Astrocyte (in vitro differentiated cells and primary cell): ENCODE measurements at regions not wholly inside any gene's neighbourhood (a gene's known extent, or its start where the extent isn't known, plus 50 kb on each side); places are given as distances from the start of the nearest gene placed in this dataset.

ENCODE experiments used
- DNase-seq: peaks from one replicate; pipeline ENCODE4 v3.0.0-alpha.2; 2010; ENCODE audit warnings: low read depth
- FAIRE-seq: peaks from 2 replicates; lab custom pipeline; 2011; peaks lifted over from hg19 to GRCh38; lab: Jason Lieb, UNC
- H2AFZ ChIP-seq: 2 replicates; pipeline ENCODE4 v1.6.0; 2012; ENCODE audit warnings: low read depth, low read length, inconsistent platforms
- H3K27ac ChIP-seq: 2 replicates; pipeline ENCODE4 v1.5.1; 2011; ENCODE audit warnings: low read depth, low read length, inconsistent platforms
- H3K27me3 ChIP-seq: 2 replicates; pipeline ENCODE4 v1.6.0; 2011; ENCODE audit warnings: low read length, inconsistent platforms; ENCODE audit not compliant: insufficient read depth
- H3K36me3 ChIP-seq: 2 replicates; pipeline ENCODE4 v1.5.1; 2011; ENCODE audit warnings: low read length, inconsistent platforms; ENCODE audit not compliant: insufficient read depth
- H3K4me1 ChIP-seq: 2 replicates; pipeline ENCODE4 v1.5.1; 2011; ENCODE audit warnings: low read length, inconsistent platforms; ENCODE audit not compliant: insufficient read depth
- H3K4me2 ChIP-seq: 2 replicates; pipeline ENCODE4 v1.6.0; 2012; ENCODE audit warnings: low read length, inconsistent platforms
- H3K4me3 ChIP-seq: 2 replicates; pipeline ENCODE4 v1.5.1; 2011; ENCODE audit warnings: low read depth, mild to moderate bottlenecking, low read length, inconsistent platforms; ENCODE audit not compliant: insufficient read depth
- H3K79me2 ChIP-seq: 2 replicates; pipeline ENCODE4 v1.6.0; 2012; ENCODE audit warnings: mild to moderate bottlenecking, low read length, inconsistent platforms; ENCODE audit not compliant: insufficient read depth
- H3K9ac ChIP-seq: 2 replicates; pipeline ENCODE4 v1.6.0; 2012; ENCODE audit warnings: mild to moderate bottlenecking, low read length, inconsistent platforms
- H3K9me3 ChIP-seq: 2 replicates; pipeline ENCODE4 v1.5.1; 2012; ENCODE audit warnings: low read depth, mild to moderate bottlenecking, low read length, inconsistent platforms; ENCODE audit not compliant: insufficient read depth
- H4K20me1 ChIP-seq: 2 replicates; pipeline ENCODE4 v1.6.0; 2012; ENCODE audit warnings: low read length, inconsistent platforms; ENCODE audit not compliant: insufficient read depth
- H3K27ac Mint-ChIP-seq: one replicate; pipeline ENCODE4 v1.8.0; 2021; ENCODE audit warnings: mild to moderate bottlenecking, mixed read lengths; ENCODE audit not compliant: unreplicated experiment
- H3K27me3 Mint-ChIP-seq: one replicate; pipeline ENCODE4 v1.8.0; 2021; ENCODE audit warnings: low read depth, mixed read lengths; ENCODE audit not compliant: unreplicated experiment
- H3K36me3 Mint-ChIP-seq: one replicate; pipeline ENCODE4 v1.8.0; 2021; ENCODE audit warnings: low read depth, mixed read lengths; ENCODE audit not compliant: unreplicated experiment
- H3K4me1 Mint-ChIP-seq: one replicate; pipeline ENCODE4 v1.8.0; 2021; ENCODE audit warnings: low read depth, mixed read lengths; ENCODE audit not compliant: unreplicated experiment
- H3K4me3 Mint-ChIP-seq: one replicate; pipeline ENCODE4 v1.8.0; 2021; ENCODE audit warnings: mild to moderate bottlenecking, moderate library complexity, mixed read lengths; ENCODE audit not compliant: unreplicated experiment
- H3K9me3 Mint-ChIP-seq: one replicate; pipeline ENCODE4 v1.8.0; 2021; ENCODE audit warnings: mild to moderate bottlenecking, mixed read lengths; ENCODE audit not compliant: unreplicated experiment
- EZH2 ChIP-seq: IDR thresholded peaks from 2 replicates; pipeline ENCODE4 v1.6.1; 2012; ENCODE audit warnings: mild to moderate bottlenecking, low read length, inconsistent platforms; ENCODE audit not compliant: insufficient read depth
- TF ChIP-seq, protein P1 (sequence below): IDR thresholded peaks from 2 replicates; pipeline ENCODE4 v1.5.1; 2011; ENCODE audit warnings: low read depth, mild to moderate bottlenecking, inconsistent platforms, low read length, moderate library complexity; ENCODE audit not compliant: insufficient read depth

DNA sequence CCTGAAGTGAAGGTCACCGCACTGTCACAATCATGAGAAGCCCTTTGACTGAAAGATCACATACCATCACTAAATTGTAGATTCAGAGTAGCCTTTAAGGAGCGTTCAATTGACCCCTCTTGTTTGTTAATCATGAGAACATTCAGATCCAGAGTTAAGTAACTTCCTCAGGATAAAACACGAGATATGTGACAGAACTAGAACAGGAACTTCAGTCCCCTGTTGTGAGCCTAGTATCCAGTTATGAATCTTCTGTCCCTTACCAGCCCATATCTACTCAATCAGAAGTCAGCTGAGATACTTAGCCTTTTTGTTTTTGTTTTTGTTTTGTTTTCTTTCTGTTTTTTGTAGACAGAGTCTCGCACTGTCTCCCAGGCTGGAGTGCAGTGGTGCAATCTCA is 547.3 kb downstream of the DTWD2 start:
- Histone ChIP-seq H3K27me3 (no peaks in the 10 kb centered on the region), H4K20me1 (no peaks in the 10 kb centered on the region), H3K4me3 (no peak overlapping the region), H3K79me2 (no peaks in the 10 kb centered on the region), H3K4me1 (no peaks in the 10 kb centered on the region), H3K27ac (no peak overlapping the region), H3K9ac (no peak overlapping the region), H3K4me2 (no peak overlapping the region), H2AFZ (no peak overlapping the region), H3K36me3 (no peaks in the 10 kb centered on the region), H3K9me3 (no peaks in the 10 kb centered on the region)
- no peak for FAIRE-seq
- Mint-ChIP-seq H3K36me3 (no peaks in the 10 kb centered on the region), H3K27me3 (no peaks in the 10 kb centered on the region), H3K4me3 (no peak overlapping the region), H3K9me3 (no peaks in the 10 kb centered on the region), H3K27ac (no peak overlapping the region), H3K4me1 (no peaks in the 10 kb centered on the region)
- TF ChIP-seq, protein P1, sequence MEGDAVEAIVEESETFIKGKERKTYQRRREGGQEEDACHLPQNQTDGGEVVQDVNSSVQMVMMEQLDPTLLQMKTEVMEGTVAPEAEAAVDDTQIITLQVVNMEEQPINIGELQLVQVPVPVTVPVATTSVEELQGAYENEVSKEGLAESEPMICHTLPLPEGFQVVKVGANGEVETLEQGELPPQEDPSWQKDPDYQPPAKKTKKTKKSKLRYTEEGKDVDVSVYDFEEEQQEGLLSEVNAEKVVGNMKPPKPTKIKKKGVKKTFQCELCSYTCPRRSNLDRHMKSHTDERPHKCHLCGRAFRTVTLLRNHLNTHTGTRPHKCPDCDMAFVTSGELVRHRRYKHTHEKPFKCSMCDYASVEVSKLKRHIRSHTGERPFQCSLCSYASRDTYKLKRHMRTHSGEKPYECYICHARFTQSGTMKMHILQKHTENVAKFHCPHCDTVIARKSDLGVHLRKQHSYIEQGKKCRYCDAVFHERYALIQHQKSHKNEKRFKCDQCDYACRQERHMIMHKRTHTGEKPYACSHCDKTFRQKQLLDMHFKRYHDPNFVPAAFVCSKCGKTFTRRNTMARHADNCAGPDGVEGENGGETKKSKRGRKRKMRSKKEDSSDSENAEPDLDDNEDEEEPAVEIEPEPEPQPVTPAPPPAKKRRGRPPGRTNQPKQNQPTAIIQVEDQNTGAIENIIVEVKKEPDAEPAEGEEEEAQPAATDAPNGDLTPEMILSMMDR, result no peak
- TF ChIP-seq EZH2, result no peak
- no peak for DNase-seq

DNA sequence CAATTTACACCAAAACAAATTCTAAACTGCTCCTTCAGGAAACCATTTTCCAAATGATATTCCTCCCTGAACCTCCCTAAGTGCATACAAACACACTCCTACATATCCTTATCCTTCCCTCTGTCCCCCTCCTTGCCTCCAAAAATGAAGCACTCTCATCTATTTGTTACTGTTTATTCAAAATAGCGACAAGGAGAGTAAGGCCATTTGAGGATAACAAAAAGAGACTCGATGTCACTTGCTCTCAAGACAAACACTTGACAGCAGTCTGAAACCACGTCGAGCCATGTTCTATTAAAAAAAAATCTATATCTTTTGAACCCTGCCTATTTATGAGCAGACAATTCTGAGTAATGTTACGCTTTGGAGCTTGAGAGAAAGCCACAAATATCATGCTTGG is 547.9 kb downstream of the DTWD2 start:
- no peaks in the 10 kb centered on the region for H3K9me3 Mint-ChIP-seq

DNA sequence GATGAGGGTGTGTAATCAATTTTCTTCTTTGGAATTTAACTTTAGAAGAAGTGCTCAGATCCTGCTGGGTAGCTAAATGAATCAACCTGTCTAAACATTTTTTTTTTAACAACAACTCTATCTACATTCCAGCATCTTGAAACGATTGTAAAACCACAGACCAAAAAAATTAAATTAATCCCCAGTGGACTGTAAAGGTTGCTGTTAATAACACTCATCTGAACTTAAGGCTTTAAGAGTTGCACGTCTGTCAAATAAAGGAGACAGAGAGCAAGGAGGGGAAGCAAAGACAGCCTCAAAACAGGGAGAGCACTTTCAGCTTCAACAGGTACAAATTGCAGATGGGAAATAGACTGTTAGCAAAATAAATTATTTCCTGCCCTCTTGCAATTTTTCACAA is 548.5 kb downstream of the DTWD2 start:
- Histone ChIP-seq H3K27ac (no peak overlapping the region), H3K4me2 (no peak overlapping the region), H3K79me2 (no peaks in the 10 kb centered on the region), H3K9ac (no peak overlapping the region), H4K20me1 (no peaks in the 10 kb centered on the region), H3K9me3 (no peaks in the 10 kb centered on the region), H3K4me1 (no peaks in the 10 kb centered on the region), H3K27me3 (no peaks in the 10 kb centered on the region), H3K4me3 (no peak overlapping the region), H2AFZ (no peak overlapping the region), H3K36me3 (no peaks in the 10 kb centered on the region)
- TF ChIP-seq, protein P1, result no peak
- no peak for TF ChIP-seq EZH2
- no peak for DNase-seq
- Mint-ChIP-seq H3K36me3 (no peaks in the 10 kb centered on the region), H3K9me3 (no peaks in the 10 kb centered on the region), H3K27me3 (no peaks in the 10 kb centered on the region), H3K27ac (no peak overlapping the region), H3K4me3 (no peak overlapping the region), H3K4me1 (no peaks in the 10 kb centered on the region)
- no peak for FAIRE-seq

More for the DNA sequence above, 547.9 kb downstream of the DTWD2 start:
- no peak overlapping the region for H3K27ac ChIP-seq
- Mint-ChIP-seq H3K27ac (no peak overlapping the region), H3K4me3 (no peak overlapping the region), H3K27me3 (no peaks in the 10 kb centered on the region), H3K36me3 (no peaks in the 10 kb centered on the region), H3K4me1 (no peaks in the 10 kb centered on the region)
- TF ChIP-seq, protein P1, result no peak
- no peak for TF ChIP-seq EZH2
- no peaks in the 10 kb centered on the region for H3K79me2 ChIP-seq
- FAIRE-seq, result no peak
- no peaks in the 10 kb centered on the region for H3K27me3 ChIP-seq
- H3K9ac ChIP-seq, result no peak overlapping the region
- no peaks in the 10 kb centered on the region for H3K36me3 ChIP-seq
- H2AFZ ChIP-seq, result no peak overlapping the region
- H3K9me3 ChIP-seq, result no peaks in the 10 kb centered on the region
- H3K4me3 ChIP-seq, result no peak overlapping the region
- no peaks in the 10 kb centered on the region for H3K4me1 ChIP-seq
- H3K4me2 ChIP-seq, result no peak overlapping the region
- H4K20me1 ChIP-seq, result no peaks in the 10 kb centered on the region
- DNase-seq, result no peak
